Right lobe of liver (tissue), 6 donors: ENCODE measurements at regions not wholly inside any gene's neighbourhood (a gene's known extent, or its start where the extent isn't known, plus 50 kb on each side); places are given as distances from the start of the nearest gene placed in this dataset.

ENCODE experiments used
- ATAC-seq, 4 donors: fragments of 200-7000 bp; cut with Tn5 transposase; one replicate each; pipeline ENCODE4 v1.9.1; 2020; ENCODE audit warnings: mild to moderate bottlenecking in 4 of 4, moderate library complexity in 4 of 4
- DNase-seq, 3 donors: peaks; one replicate each; pipeline ENCODE4 v3.0.0-alpha.2; 2020
- H3K27ac ChIP-seq, 3 donors: fragments of 200-600 bp; one replicate each; pipeline ENCODE4 v1.8.0; 2022
- H3K27me3 ChIP-seq, 2 donors: fragments of 200-600 bp; one replicate each; pipeline ENCODE4 v1.8.0; 2022
- H3K36me3 ChIP-seq, 4 donors: fragments of 200-600 bp; sonication (generic) in 1 of 4; one replicate each; pipeline versions ENCODE4 v1.5.1 to v1.8.0; 2017 to 2022; ENCODE audit warnings: control low read depth in 1 of 4
- H3K4me1 ChIP-seq, 4 donors: fragments of 200-600 bp; sonication (generic) in 1 of 4; one replicate each; pipeline versions ENCODE4 v1.5.1 to v1.8.0; 2017 to 2022; ENCODE audit warnings: control low read depth in 1 of 4
- H3K4me3 ChIP-seq, 3 donors: fragments of 200-600 bp; one replicate each; pipeline ENCODE4 v1.8.0; 2022
- H3K9me3 ChIP-seq, 4 donors: fragments of 200-600 bp; sonication (generic) in 1 of 4; one replicate each; pipeline versions ENCODE4 v1.5.1 to v1.8.0; 2017 to 2022; ENCODE audit warnings: control low read depth in 1 of 4
- POLR2A ChIP-seq: fragments of 450-650 bp; IDR thresholded peaks from one replicate; pipeline ENCODE4 v1.6.1; 2017; ENCODE audit warnings: antibody characterized with exemption, mild to moderate bottlenecking
- WGBS: methylation state at CpG from one replicate; pipeline ENCODE4 v1.1.6; 2018; ENCODE audit warnings: low coverage, low lambda C conversion rate; ENCODE audit not compliant: insufficient coverage; ENCODE audit errors: missing lambda C conversion rate; 5-methylcytosine and 5-hydroxymethylcytosine counted together
- intact Hi-C, 2 donors: fragments of 100-400 bp; cut with DNase I; formaldehyde crosslinking; loops; one replicate each; pipeline versions ENCODE4 v1.11.2 to v1.14.1; 2022
- TF ChIP-seq, protein P1 (sequence below), 4 donors: fragments of 200-600 bp in 3 of 4; fragments of 450-650 bp in 1 of 4; IDR thresholded peaks; one replicate each; pipeline versions ENCODE4 v1.5.1 to v1.8.0; 2016 to 2022; ENCODE audit warnings: antibody characterized with exemption in 4 of 4, mild to moderate bottlenecking in 2 of 4
- donor health status: DM: no; HTN: yes; CAD: no.
- donor health status: DM: no; HTN: no; CAD: no.
- donor health status: DM: no; HTN: no; CAD: no.
- donor health status: DM: no; HTN: yes; CAD: no.
- donor health status: DM: no; HTN: yes; CAD: no.

- intact Hi-C loops: no loop called here
- Histone ChIP-seq H3K36me3 (no peaks in the 10 kb centered on the region), H3K9me3 (no peaks in the 10 kb centered on the region), H3K4me3 (no peak overlapping the region), H3K27ac (no peak overlapping the region), H3K4me1 (no peaks in the 10 kb centered on the region), H3K27me3 (no peaks in the 10 kb centered on the region)
- DNase-seq (no peak), ATAC-seq (no peak)
- WGBS: 63% methylated on average over 14 of the region's 18 CpGs
- TF ChIP-seq, protein P1, sequence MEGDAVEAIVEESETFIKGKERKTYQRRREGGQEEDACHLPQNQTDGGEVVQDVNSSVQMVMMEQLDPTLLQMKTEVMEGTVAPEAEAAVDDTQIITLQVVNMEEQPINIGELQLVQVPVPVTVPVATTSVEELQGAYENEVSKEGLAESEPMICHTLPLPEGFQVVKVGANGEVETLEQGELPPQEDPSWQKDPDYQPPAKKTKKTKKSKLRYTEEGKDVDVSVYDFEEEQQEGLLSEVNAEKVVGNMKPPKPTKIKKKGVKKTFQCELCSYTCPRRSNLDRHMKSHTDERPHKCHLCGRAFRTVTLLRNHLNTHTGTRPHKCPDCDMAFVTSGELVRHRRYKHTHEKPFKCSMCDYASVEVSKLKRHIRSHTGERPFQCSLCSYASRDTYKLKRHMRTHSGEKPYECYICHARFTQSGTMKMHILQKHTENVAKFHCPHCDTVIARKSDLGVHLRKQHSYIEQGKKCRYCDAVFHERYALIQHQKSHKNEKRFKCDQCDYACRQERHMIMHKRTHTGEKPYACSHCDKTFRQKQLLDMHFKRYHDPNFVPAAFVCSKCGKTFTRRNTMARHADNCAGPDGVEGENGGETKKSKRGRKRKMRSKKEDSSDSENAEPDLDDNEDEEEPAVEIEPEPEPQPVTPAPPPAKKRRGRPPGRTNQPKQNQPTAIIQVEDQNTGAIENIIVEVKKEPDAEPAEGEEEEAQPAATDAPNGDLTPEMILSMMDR (IDR thresholded peaks at IDR 0.05): no peak
- TF ChIP-seq POLR2A: no peak
Measured at GRCh38 chr10:80739963-80740715, 202.4 kb downstream of the SH2D4B start.

GRCh38 chr10:80741278-80741677 is 203.6 kb downstream of the SH2D4B start:
- Histone ChIP-seq H3K9me3 (no peaks in the 10 kb centered on the region), H3K36me3 (no peaks in the 10 kb centered on the region), H3K27me3 (no peaks in the 10 kb centered on the region), H3K4me3 (no peak overlapping the region), H3K27ac (no peak overlapping the region), H3K4me1 (no peaks in the 10 kb centered on the region)
- ATAC-seq: no peak
- intact Hi-C loops: no loop called here
- WGBS: 62% methylated on average over 2 of the region's 2 CpGs
- DNase-seq: no peak
- TF ChIP-seq POLR2A: no peak
- TF ChIP-seq, protein P1 (IDR thresholded peaks at IDR 0.05): no peak

- Histone ChIP-seq H3K27ac (no peak overlapping the region), H3K36me3 (no peaks in the 10 kb centered on the region), H3K4me3 (no peak overlapping the region), H3K9me3 (no peaks in the 10 kb centered on the region), H3K27me3 (no peaks in the 10 kb centered on the region), H3K4me1 (no peaks in the 10 kb centered on the region)
- WGBS: 67% methylated on average over 1 of the region's 3 CpGs
- no peak for TF ChIP-seq POLR2A
- TF ChIP-seq, protein P1 (IDR thresholded peaks at IDR 0.05): no peak
- DNase-seq (no peak), ATAC-seq (no peak)
- intact Hi-C loops: no loop called here
Measured at GRCh38 chr10:80750268-80750667, 212.6 kb downstream of the SH2D4B start.

GRCh38 chr10:80751940-80752339 is 214.2 kb downstream of the SH2D4B start:
- Histone ChIP-seq H3K9me3 (no peaks in the 10 kb centered on the region), H3K27me3 (no peaks in the 10 kb centered on the region), H3K36me3 (no peaks in the 10 kb centered on the region), H3K4me1 (no peaks in the 10 kb centered on the region), H3K27ac (no peak overlapping the region), H3K4me3 (no peak overlapping the region)
- intact Hi-C loops: no loop called here
- TF ChIP-seq, protein P1 (IDR thresholded peaks at IDR 0.05): no peak
- TF ChIP-seq POLR2A: no peak
- no peak for DNase-seq
- no peak for ATAC-seq
- WGBS: 88% methylated on average over 1 of the region's 1 CpG
